HG03066 (cell line): ENCODE measurements at regions not wholly inside any gene's neighbourhood (a gene's known extent, or its start where the extent isn't known, plus 50 kb on each side); places are given as distances from the start of the nearest gene placed in this dataset.
"Not testable (repeated sequence)": the region's sequence is repeated elsewhere in the genome, so short reads cannot be mapped to it uniquely, and the experiment has no call there.

Source experiments
- ATAC-seq: cut with Tn5 transposase; IDR thresholded peaks from one replicate; pipeline ENCODE4 v1.9.1; 2021; ENCODE audit warnings: low read depth; ENCODE audit not compliant: unreplicated experiment

DNA sequence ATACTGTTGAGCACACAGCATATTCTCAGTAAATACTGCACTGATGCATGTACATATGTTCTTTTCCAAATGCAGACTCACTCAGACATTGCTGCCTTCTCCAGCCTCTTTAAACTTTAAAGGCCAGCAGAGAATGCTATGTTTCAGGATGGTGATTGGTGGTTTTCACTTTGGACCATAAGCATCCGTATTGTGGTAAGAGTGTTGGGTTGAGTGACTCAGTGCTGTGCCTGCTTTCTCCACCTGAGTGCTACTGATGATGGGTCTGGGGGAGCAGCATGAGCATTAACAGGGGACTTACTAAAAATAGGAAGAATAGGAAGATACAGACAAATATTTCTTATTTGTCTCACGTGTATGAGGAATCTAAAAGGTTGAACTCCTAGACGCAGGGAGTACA is 56.3 kb upstream of the ZNF92 start:
- no peak for ATAC-seq

DNA sequence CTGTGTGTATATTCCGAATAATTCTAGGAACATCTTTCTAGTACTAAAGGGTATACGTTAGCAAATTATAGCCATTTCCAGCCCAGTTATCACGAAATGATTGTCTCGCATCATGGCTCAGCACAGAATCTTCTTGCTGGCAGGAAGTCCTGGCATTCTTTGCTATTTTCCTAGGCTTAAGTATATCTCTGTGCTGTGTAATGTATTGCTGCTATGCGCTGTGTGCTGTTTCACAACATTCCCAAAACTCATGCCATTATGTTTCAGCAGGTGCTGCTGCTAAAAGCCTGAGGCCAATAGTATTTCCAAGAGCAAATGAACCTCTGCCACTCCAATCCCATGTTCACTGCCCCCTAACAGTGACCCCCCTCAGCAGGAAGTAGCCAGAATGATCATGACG is 62.9 kb upstream of the ZNF92 start:
- ATAC-seq = no peak

DNA sequence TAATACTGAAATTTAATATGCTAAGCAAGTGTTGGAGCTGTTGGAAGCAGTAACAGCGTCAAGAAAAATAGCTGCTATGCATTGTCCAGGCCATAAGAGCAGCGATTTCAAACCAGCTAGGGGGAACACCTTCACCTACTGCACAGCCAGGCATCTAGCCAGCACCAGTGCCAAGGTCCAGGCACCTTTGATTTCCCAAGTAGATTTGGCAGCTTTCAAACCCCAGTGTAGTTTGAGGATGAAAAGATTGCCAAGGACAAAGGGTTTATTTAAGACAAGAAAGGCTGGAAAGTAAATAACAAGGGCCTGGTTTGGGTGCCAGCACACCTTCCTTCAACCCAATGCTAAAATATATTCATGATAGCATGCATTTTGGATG is 65.4 kb upstream of the ZNF92 start:
- ATAC-seq = no peak

DNA sequence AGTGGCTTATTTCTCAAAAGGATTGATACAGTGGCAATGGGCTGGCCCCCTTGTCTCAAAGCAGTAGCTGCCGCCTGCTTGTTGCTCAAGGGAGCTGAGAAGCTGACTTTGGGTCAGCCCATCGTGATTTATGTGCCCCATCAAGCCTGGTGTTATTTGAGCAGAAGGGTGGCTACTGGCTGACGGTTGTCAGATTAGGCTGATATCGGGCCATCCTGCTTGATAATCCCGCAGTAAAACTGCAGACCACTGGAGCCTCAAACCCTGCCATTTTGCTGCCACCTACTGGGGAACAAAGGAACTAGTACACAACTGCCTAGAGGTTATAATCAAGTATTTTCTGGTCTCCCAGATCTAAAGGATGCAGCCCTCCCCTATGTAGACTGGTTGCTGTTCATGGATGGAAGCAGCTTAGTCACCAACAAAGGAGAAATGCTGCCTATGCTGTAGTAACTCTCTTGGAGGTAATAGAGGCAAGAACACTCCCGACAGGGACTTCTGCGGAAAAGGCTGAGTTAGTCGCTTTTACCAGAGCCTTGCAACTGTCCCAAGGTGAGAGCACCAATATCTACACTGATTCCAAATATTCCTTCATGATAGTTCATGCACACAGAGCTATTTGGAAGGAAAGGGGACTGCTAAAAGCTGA is 65.9 kb upstream of the ZNF92 start:
- no peak for ATAC-seq

DNA sequence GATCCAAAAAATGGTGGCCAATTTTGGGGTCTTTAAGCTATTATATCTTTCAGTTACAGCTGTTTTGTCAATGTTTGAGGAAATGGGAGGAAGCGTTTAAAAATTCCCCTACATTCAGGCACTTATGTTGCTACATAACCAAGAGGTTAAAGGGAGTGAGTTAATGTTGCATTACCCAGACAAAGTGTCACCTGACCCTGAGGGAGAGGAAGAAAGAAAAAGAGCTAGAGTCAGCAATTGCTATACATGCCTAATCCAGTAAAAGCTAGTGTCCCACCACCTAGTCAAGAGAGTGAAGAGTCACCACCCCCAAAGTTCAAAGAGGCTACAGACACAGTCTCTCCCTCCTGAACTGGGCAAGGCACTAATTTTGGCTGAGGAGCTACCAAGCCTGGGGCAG is 69.5 kb upstream of the ZNF92 start:
- ATAC-seq = no peak

DNA sequence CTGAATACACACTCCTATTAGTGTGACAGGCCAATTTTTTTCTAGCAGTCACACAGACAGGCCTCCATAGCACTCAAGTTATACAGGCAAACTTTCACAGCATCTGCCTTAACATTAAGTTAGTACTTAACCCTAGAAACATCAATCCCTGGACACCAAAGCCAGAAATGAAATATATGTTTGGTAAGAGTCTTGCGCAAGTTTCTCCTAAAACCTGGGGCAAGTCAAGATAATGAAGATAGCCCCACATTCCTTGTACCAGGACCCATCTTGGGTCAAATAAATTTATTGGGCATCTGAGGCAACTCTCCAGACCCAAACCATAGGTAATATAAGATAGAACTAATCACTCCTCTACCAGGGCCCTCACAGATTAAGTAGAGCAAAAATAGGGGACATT is 70.8 kb upstream of the ZNF92 start:
- ATAC-seq = no peak

DNA sequence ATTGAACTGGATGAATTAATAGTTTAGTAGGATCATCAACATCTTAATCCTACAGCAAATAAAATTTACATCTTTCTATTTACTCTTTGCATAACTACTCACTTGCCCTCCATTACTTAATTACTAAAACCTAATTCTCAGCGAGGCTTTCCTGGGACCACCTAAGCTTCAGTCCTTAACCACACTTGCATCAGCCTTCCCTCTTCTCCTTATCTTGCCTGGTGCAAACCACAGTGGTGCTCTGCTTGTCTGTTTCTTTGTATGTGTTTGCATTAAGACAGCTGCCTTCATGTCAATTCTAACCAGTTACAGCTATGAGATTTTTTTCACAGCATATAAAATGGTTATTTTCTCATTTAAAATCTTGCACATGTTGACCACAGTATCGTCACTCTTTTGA is 72.6 kb upstream of the ZNF92 start:
- no peak for ATAC-seq

DNA sequence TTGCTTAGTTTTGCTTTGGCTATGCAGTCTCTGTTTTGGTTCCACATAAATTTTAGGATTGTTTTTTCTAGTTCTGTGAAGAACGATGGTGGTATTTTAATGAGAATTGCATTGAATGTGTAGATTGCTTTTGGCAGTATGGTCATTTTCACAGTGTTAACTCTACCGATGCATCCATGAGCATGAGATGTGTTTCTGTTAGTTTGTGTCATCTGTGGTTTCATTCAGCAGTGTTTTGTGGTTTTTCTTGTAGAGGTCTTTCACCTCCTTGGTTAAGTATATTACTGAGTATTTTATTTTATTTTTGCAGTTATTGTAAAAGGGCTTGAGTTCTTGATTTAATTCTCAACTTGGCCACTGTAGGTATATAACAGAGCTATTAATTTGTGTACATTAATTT is 78.2 kb upstream of the ZNF92 start:
- no peak for ATAC-seq

DNA sequence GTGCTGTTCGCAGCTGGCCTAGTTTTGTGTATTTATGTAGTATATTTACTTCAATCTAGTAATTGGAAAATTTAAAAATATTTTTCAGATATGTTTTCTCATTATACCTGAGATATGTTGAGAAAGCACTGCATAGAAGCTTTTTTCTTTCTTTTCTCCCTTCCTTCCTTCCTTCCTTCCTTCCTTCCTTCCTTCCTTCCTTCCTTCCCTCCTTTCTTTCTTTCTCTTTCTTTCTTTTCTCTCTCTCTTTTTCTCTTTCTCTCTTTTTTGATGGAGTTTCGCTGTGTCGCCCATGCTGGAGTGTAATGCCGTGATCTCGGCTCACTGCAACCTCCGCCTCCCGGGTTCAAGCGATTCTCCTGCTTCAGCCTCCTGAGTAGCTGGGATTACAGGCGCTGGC is 83.3 kb upstream of the ZNF92 start:
- not testable (repeated sequence) for ATAC-seq

DNA sequence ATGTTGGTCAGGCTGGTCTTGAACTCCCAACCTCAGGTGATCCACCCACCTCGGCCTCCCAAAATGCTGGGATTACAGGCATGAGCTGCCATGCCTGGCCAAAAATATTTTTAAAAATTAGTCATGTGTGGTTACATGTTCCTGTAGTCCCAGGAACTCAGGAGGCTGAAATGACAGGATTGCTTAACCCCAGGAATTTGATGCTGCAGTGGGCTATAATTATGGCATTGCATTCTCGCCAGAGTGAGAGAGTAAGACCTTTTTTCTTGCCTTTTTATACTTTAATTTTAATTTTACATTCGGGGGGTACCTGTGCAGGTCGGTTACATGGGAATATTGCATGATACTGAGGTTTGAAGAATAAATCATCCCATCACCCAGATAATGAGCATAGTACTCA is 86.6 kb upstream of the ZNF92 start:
- ATAC-seq = no peak

DNA sequence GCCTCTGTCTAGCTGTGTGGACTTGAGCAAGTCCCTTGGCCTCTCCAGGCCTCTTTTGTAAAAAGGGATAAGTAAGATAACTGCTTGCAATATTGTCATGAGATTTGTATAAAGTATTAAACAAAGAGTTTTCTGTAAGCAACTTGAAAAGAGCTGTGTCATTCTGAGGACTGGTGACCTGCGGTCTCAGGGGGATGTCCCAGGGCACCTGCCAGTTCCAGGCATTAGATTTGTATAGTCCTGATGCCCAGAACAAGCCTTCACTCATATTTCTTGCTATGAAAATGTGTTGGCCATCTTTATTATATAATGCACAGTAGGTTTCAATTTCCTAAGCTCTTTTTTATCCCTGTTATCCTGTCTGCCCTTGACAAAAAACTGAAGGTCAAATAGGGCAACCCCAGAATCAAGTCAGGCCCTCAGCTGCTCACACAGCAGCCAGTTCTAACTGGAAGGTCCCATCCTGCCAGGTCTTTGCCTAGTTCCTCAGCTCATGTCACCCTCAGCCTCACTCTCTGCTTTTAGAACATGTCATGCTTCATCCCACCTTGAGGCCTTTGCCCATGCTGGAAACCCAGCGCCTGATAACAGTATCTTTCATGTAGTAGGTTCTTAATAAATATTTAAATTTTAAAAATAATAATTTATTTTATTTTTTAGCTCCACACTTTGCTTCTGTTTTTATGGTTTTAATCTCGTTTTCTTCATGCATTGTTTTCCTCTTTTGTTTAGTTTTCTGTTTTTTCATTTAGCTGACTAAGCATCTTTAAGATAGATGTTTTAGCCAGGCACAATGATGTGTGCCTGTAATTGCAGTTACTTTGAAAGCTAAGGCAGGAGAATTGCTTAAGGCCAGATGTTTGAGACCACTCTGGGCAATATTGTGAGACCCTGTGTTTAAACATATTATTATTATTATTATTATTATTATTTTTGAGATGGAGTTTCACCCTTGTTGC is 87.5 kb upstream of the ZNF92 start:
- no peak for ATAC-seq

DNA sequence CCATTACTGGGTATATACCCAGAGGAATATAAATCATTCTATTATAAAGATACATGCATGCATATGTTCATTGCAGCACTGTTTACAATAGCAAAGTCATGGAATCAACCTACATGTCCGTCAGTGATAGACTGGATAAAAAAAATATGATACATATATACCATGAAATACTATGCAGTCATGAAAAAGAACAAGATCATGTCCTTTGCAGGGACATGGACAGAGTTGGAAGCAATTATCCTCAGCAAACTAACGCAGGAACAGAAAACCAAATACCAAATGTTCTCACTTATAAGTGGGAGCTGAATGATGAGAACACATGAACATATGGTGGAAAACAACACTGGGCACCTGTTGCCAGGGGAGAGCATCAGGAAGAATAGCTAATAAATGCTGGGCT is 88.4 kb upstream of the ZNF92 start:
- ATAC-seq = not testable (repeated sequence)

DNA sequence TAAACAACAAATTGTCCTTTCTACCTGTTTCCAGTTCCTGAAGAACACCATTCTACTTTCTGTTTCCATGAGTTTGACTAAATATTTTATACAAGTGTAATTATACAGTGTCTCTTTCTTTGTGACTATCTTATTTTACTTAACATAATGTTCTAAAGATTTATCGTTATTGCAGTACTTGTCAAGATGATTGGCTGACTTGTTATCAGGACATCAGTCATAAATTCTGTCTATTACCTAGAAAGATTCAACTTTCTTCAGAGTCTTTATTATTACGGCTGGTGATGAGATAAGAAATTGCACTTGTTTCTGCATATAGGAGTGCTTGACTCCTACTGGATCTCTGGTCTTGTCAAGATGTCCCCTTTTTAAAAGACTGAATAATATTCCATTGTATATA is 93.9 kb upstream of the ZNF92 start:
- no peak for ATAC-seq

DNA sequence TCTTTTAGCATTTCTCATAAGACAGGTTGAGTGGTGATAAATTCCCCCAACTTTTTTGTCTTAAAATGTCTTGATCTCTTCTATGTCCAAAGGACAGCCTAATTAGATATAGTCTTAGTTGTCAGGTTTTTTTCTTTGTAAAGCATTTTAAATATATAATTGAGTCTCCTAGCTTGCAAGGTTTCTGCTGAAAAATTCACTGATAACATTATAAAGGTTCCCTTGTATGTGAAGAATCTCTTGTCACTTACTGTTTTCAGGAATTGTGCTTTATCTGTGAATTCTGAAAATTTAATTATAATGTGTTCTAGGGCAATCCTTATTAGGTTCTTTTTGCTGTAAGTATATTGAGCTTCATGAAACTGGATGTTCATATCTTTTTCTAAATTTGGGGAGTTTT is 96.8 kb upstream of the ZNF92 start:
- no peak for ATAC-seq

DNA sequence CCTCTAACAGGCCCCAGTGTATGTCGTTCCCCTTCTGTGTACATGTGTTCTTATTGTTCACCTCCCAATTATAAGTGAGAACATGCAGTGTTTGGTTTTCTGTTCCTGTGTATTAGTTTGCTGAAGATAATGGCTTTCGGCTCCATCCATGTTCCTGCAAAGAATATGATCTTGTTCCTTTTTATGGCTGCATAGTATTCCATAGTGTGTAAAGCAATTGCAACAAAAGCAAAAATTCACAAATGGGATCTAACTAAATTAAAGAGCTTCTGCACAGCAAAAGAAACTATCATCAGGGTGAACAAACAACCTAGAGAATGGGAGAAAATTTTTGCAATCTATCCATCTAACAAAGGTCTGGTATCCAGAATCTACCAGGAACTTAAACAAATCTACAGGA is 102.2 kb upstream of the ZNF92 start:
- ATAC-seq = not testable (repeated sequence)

DNA sequence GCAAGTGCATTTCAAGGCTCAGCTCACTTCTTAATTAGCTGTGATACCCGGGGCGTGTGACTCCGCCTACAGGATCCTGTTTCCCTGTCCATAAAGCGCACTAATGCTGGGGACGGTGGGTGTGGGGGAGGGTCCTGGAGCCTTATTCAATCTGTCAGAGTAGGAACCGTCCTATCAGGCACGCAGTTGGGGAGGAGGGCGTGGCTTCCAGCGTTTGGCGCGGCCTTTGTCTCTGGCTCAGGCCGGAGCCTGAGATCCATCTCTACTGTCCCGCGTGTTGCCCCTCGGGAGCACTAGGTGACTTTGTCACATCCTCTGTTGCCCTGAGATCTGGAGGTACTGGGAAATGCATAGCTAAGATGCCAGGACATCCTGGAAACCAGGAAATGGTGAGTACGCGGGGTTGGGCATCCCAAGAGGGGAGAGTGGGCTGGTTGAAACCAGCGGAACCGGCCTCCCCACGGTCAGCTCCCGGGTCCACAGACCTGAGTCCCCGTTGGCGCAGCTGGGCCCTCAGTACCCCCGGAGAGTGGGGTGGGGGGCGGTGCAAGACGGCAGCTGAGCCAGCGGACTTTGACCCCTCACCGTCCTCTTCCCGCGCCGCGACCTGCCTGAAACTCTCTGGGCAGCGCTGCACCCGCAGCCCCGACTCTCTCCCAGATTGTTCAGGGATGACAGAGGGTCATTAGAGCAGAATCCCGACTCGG is 104.4 kb upstream of the ZNF92 start:
- peak; percentile 76 for ATAC-seq

DNA sequence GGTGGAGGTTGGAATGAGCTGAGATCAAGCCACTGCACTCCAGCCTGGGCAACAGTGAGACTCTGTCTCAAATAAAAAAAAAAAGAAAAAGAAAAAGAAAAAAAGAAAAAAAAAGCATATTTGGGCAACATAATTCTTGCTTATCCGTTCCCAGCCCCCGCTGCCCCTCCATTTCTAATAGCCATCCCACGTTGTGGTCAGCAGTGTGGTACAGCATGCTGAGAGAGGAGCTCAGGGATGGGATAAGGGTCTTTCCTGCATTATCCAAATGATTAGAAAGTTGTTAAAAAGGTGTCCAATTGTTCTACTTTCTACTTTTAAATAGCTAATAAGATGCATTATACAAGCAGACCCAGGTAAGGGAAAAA is 104.9 kb upstream of the ZNF92 start:
- no peak for ATAC-seq

DNA sequence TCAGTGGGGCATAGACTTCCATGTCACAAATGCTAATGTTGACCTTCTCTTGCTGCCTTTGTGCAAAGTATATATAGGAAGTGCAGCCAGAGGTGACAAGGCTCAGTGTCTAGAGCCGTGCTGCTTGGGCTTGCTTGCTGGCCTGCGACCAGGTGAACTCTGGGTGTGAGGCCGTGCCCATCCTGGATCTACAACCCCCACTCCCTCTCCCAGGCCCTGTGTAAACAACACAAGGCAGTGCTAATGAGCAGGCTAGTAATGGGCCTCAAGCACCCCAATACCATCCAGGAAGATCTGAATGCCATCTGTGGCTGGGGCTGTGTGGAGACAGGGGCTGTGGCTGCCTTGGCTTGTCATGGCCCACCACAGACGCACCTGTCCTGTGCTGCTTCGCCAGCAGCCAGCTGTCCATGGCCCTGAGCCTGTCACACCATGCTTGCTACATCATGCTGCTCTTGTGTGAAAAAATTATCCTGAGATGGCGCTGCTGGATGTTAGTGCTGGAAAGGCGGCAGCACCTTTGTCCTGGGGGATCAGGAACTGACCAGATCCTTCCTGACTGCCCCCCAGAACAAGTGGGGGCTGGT is 107.6 kb upstream of the ZNF92 start:
- ATAC-seq = no peak

DNA sequence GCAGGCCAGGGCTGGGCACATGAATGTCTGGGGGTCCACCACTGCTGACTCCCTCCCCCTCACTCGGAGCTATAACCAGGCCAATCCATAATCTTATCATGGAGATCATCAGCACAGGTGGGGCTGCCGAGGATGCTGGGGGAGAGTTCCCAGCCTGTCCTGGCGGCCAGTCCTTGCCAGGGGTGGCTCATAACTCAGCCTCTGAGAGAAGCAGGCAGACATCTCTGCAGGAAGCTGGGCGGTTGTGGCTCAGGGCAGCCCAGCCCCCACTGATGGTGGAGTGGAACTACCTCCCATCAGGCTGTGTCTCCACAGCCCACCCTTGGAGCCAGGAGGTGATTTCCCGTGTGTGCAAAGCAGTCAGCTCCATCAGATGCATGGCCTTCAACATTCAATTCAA is 109.4 kb upstream of the ZNF92 start:
- no peak for ATAC-seq

DNA sequence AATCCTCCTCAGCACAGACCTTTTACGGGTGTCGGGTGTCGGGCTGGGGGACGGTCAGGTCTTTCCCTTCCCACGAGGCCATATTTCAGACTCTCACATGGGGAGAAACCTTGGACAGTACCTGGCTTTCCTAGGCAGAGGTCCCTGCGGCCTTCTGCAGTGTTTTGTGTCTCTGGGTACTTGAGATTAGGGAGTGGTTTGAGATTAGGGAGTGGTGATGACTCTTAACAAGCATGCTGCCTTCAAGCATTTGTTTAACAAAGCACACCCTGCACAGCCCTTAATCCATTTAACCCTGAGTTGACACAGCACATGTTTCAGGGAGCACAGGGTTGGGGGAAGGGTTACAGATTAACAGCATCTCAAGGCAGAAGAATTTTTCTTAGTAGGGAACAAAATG is 113.0 kb upstream of the ZNF92 start:
- ATAC-seq = not testable (repeated sequence)

DNA sequence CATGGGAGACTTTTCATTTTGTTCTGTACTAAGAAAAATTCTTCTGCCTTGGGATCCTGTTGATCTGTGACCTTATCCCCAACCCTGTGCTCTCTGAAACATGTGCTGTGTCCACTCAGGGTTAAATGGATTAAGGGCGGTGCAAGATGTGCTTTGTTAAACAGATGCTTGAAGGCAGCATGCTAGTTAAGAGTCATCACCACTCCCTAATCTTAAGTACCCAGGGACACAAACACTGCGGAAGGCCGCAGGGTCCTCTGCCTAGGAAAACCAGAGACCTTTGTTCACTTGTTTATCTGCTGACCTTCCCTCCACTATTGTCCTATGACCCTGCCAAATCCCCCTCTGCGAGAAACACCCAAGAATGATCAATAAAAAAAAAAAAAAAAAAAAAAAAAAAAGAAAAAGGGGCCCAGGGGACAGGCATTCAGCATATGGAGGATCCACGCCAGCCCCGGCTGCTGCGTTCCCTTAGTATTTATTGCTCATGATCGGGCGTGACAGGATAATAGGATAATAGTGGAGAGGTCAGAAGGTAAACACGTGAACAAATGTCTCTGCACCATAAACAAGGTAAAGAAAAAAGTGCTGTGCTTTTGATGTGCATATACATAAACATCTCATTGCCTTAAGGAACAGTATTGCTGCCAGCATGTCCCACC is 113.7 kb upstream of the ZNF92 start:
- ATAC-seq = not testable (repeated sequence)
